WI38 (cell line): ENCODE measurements at regions not wholly inside any gene's neighbourhood (a gene's known extent, or its start where the extent isn't known, plus 50 kb on each side); places are given as distances from the start of the nearest gene placed in this dataset.

Experiments used
- H3K4me3 ChIP-seq: 2 replicates; pipeline ENCODE4 v1.5.1; 2011; ENCODE audit warnings: low read depth, mild to moderate bottlenecking, control low read depth, low read length
- CTCF ChIP-seq: IDR thresholded peaks from 2 replicates; pipeline ENCODE4 v1.5.1; 2012; ENCODE audit warnings: low read depth, mild to moderate bottlenecking, control low read depth, low read length

- TF ChIP-seq CTCF = no peak
These were observed 74.2 kb upstream of the ZNF536 start for GRCh38 chr19:30297969-30298368.

GRCh38 chr19:30303131-30303654, 69.0 kb upstream of the ZNF536 start:
- no peak overlapping the region for H3K4me3 ChIP-seq

More at GRCh38 chr19:30297969-30298368, 74.2 kb upstream of the ZNF536 start:
- no peak overlapping the region for H3K4me3 ChIP-seq

GRCh38 chr19:30304540-30304939, 67.6 kb upstream of the ZNF536 start:
- no peak for TF ChIP-seq CTCF
- no peak overlapping the region for H3K4me3 ChIP-seq

More at GRCh38 chr19:30303131-30303654, 69.0 kb upstream of the ZNF536 start:
- TF ChIP-seq CTCF = no peak

GRCh38 chr19:30305346-30306060, 66.7 kb upstream of the ZNF536 start:
- H3K4me3 ChIP-seq = no peak overlapping the region
- TF ChIP-seq CTCF = no peak

- H3K4me3 ChIP-seq = no peak overlapping the region
- TF ChIP-seq CTCF = no peak
These were observed 64.8 kb upstream of the ZNF536 start for GRCh38 chr19:30307191-30307974.

- TF ChIP-seq CTCF = no peak
- no peak overlapping the region for H3K4me3 ChIP-seq
These were observed 63.0 kb upstream of the ZNF536 start for GRCh38 chr19:30309176-30309575.
